Astrocyte of the hippocampus (primary cell): ENCODE measurements at regions not wholly inside any gene's neighbourhood (a gene's known extent, or its start where the extent isn't known, plus 50 kb on each side); places are given as distances from the start of the nearest gene placed in this dataset.

Source experiments
- DNase-seq: peaks from one replicate; pipeline ENCODE4 v3.0.0; 2011; ENCODE audit warnings: low read depth, low spot score

- peak; percentile 74 for DNase-seq
Measured at GRCh38 chr10:84783386-84783785, 455.0 kb downstream of the CCSER2 start.

- DNase-seq = no peak
Measured at GRCh38 chr10:84783909-84784308, 455.5 kb downstream of the CCSER2 start.

GRCh38 chr10:84784749-84785148, 456.4 kb downstream of the CCSER2 start:
- no peak for DNase-seq

- no peak for DNase-seq
Measured at GRCh38 chr10:84789026-84789425, 460.6 kb downstream of the CCSER2 start.

GRCh38 chr10:84798312-84798711, 469.9 kb downstream of the CCSER2 start:
- DNase-seq = no peak

- no peak for DNase-seq
Measured at GRCh38 chr10:84801156-84801555, 472.8 kb downstream of the CCSER2 start.

- DNase-seq = no peak
Measured at GRCh38 chr10:84801916-84802315, 473.5 kb downstream of the CCSER2 start.

- DNase-seq = no peak
Measured at GRCh38 chr10:84805149-84805548, 476.8 kb downstream of the CCSER2 start.

GRCh38 chr10:84811113-84811512, 482.7 kb downstream of the CCSER2 start:
- no peak for DNase-seq

GRCh38 chr10:84818961-84819360, 490.6 kb downstream of the CCSER2 start:
- no peak for DNase-seq

GRCh38 chr10:84820120-84820519, 491.7 kb downstream of the CCSER2 start:
- no peak for DNase-seq

GRCh38 chr10:84820596-84820995, 492.2 kb downstream of the CCSER2 start:
- no peak for DNase-seq

GRCh38 chr10:84822931-84823630, 494.7 kb downstream of the CCSER2 start:
- no peak for DNase-seq

- DNase-seq = no peak
Measured at GRCh38 chr10:84824525-84824924, 496.1 kb downstream of the CCSER2 start.

- DNase-seq = peak; percentile 93
Measured at GRCh38 chr10:84825330-84825729, 496.9 kb downstream of the CCSER2 start.

GRCh38 chr10:84826704-84827103, 498.3 kb downstream of the CCSER2 start:
- DNase-seq = peak; percentile 71

- peak; percentile 64 for DNase-seq
Measured at GRCh38 chr10:84829131-84829530, 500.7 kb downstream of the CCSER2 start.

- no peak for DNase-seq
Measured at GRCh38 chr10:84837041-84837812, 508.8 kb downstream of the CCSER2 start.

GRCh38 chr10:84837877-84838276, 509.5 kb downstream of the CCSER2 start:
- DNase-seq = peak; percentile 63

- peak; percentile 51 for DNase-seq
Measured at GRCh38 chr10:84838851-84839250, 510.5 kb downstream of the CCSER2 start.

GRCh38 chr10:84842593-84842992, 514.2 kb downstream of the CCSER2 start:
- DNase-seq = no peak

- no peak for DNase-seq
Measured at GRCh38 chr10:84844461-84844860, 516.1 kb downstream of the CCSER2 start.

GRCh38 chr10:84845628-84846261, 517.4 kb downstream of the CCSER2 start:
- DNase-seq = no peak
